ENCODE measurements at regions not wholly inside any gene's neighbourhood (a gene's known extent, or its start where the extent isn't known, plus 50 kb on each side); places are given as distances from the start of the nearest gene placed in this dataset.

DNA sequence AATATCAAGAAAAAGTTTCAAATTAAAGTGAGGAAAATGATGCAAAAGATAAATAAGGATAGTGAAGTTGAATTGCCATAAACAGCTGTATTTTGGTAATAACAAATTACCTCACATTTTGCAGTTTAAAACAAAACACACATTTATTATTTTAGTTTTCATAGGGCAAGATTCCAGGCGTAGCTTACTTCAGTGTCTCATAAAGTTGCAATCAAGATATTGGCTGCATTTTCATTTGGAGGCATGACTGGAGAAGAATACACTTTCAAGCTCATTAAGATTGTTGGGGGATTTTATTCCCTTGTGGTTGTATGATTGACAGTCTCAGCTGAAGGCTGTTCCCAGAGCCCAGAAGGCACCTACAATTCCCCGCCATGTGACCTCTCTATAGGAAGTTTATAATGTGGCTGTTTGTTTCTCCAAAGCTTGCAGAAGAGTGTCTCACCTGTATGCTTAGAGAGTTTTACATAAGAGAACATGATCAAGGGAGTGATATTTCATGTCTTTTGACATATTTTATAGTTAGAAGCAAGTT is 151.4 kb downstream of the OTOL1 start:
- Histone ChIP-seq H4K5ac (ENCODE audit: insufficient read length, low read depth, low read length) (no peak overlapping the region), H2AK5ac (ENCODE audit: insufficient read length, low read length) (no peak overlapping the region), H2BK15ac (ENCODE audit: low read depth, low read length) (no peak overlapping the region), H3K4me1 (ENCODE audit: insufficient read depth, low read length) (no peaks in the 10 kb centered on the region), H3K23me2 (ENCODE audit: insufficient read length, low read depth, low read length, poor library complexity, severe bottlenecking) (no peaks in the 10 kb centered on the region), H3K79me1 (ENCODE audit: insufficient read depth, low read depth, low read length, poor library complexity, severe bottlenecking) (no peaks in the 10 kb centered on the region), H4K20me1 (ENCODE audit: control insufficient read depth, insufficient read depth, insufficient read length) (no peaks in the 10 kb centered on the region), H3K18ac (ENCODE audit: insufficient read length, low read depth, low read length) (no peak overlapping the region), H3K14ac (ENCODE audit: insufficient read depth, low read length) (no peak overlapping the region), H3K27ac (ENCODE audit: insufficient read length, low read depth, low read length) (no peak overlapping the region), H3K56ac (ENCODE audit: insufficient read length, low read depth, low read length) (no peak overlapping the region), H3K4ac (ENCODE audit: low read depth, low read length) (no peak overlapping the region), H4K91ac (ENCODE audit: insufficient read length, low read depth, low read length) (no peak overlapping the region), H4K8ac (replicated peaks; ENCODE audit: insufficient read length, low read depth, low read length) (no peak overlapping the region), H2AFZ (ENCODE audit: low read length) (no peak overlapping the region), H3K9me3 (ENCODE audit: control insufficient read depth, low read depth, low read length) (no peaks in the 10 kb centered on the region), H2BK12ac (ENCODE audit: insufficient read length, low read depth, low read length) (no peak overlapping the region), H3T11ph (ENCODE audit: low read length) (no peak overlapping the region), H3K79me2 (ENCODE audit: insufficient read depth, low read length) (no peaks in the 10 kb centered on the region), H2BK5ac (ENCODE audit: insufficient read length, low read length) (no peak overlapping the region), H3K4me2 (ENCODE audit: insufficient read depth, insufficient read length, low read length) (no peak overlapping the region), H3K23ac (ENCODE audit: insufficient read length, low read depth, low read length) (no peak overlapping the region), H3K9ac (ENCODE audit: extremely low read depth, insufficient read length, low read length) (no peak overlapping the region), H2BK20ac (ENCODE audit: low read depth, low read length, poor library complexity, severe bottlenecking) (no peak overlapping the region), H2BK120ac (ENCODE audit: low read depth, low read length, poor library complexity, severe bottlenecking) (no peak overlapping the region), H3K27me3 (ENCODE audit: insufficient read depth, low read length) (no peaks in the 10 kb centered on the region)
- H3K4me1 Mint-ChIP-seq: peaks cover 14 to 21% of the 10 kb centered on the region in 2 experiments; a peak in 3 of 4 replicates
- H3K27me3 Mint-ChIP-seq (ENCODE audit: low read depth): no peaks in the 10 kb centered on the region
- DNase-seq: no peak
- peaks cover 0 to 5% (median 2%) of the 10 kb centered on the region in 3 experiments; a peak in 5 of 7 replicates for H3K36me3 Mint-ChIP-seq (ENCODE audit: insufficient read depth in 1 of 3, low read depth in 3 of 3)
- H3K27ac Mint-ChIP-seq: no peak overlapping the region
- peaks cover 4 to 6% of the 10 kb centered on the region in 2 experiments for H3K9me3 Mint-ChIP-seq
- no peak overlapping the region for H3K4me3 Mint-ChIP-seq
- TF ChIP-seq, protein P1, sequence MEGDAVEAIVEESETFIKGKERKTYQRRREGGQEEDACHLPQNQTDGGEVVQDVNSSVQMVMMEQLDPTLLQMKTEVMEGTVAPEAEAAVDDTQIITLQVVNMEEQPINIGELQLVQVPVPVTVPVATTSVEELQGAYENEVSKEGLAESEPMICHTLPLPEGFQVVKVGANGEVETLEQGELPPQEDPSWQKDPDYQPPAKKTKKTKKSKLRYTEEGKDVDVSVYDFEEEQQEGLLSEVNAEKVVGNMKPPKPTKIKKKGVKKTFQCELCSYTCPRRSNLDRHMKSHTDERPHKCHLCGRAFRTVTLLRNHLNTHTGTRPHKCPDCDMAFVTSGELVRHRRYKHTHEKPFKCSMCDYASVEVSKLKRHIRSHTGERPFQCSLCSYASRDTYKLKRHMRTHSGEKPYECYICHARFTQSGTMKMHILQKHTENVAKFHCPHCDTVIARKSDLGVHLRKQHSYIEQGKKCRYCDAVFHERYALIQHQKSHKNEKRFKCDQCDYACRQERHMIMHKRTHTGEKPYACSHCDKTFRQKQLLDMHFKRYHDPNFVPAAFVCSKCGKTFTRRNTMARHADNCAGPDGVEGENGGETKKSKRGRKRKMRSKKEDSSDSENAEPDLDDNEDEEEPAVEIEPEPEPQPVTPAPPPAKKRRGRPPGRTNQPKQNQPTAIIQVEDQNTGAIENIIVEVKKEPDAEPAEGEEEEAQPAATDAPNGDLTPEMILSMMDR (conservative IDR thresholded peaks at IDR 0.05): no peak
- no CpG with 5 or more reads among the region's 2 CpGs for WGBS (ENCODE audit: extremely low coverage, insufficient read length, low lambda C conversion rate)

Data from H9 (cell line).